ENCODE measurements at regions not wholly inside any gene's neighbourhood (a gene's known extent, or its start where the extent isn't known, plus 50 kb on each side); places are given as distances from the start of the nearest gene placed in this dataset.

DNA sequence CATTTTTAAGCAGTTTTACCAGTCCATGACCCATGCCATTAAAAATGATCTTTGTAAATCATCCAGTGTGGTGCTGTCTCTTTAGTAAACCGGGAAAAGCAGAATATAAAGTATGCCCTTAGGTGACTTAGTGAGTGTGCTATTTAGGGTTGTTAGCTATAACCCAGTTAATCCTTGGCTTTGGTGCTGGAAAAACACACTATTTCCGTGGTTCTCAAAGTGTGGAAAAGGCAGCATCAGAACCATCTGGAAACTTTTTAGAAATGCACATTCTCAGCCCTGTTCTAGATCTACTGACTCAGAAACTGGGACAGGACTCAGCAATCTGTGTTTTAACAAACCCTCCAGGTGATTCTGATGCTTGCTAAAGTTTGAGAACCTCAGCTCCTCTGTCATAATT is 123.6 kb upstream of the ZNF608 start:
- TF ChIP-seq, protein P1, sequence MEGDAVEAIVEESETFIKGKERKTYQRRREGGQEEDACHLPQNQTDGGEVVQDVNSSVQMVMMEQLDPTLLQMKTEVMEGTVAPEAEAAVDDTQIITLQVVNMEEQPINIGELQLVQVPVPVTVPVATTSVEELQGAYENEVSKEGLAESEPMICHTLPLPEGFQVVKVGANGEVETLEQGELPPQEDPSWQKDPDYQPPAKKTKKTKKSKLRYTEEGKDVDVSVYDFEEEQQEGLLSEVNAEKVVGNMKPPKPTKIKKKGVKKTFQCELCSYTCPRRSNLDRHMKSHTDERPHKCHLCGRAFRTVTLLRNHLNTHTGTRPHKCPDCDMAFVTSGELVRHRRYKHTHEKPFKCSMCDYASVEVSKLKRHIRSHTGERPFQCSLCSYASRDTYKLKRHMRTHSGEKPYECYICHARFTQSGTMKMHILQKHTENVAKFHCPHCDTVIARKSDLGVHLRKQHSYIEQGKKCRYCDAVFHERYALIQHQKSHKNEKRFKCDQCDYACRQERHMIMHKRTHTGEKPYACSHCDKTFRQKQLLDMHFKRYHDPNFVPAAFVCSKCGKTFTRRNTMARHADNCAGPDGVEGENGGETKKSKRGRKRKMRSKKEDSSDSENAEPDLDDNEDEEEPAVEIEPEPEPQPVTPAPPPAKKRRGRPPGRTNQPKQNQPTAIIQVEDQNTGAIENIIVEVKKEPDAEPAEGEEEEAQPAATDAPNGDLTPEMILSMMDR (IDR thresholded peaks at IDR 0.05) = no peak
- TF ChIP-seq POLR2A (IDR thresholded peaks at IDR 0.05) = no peak
